K562 (cell line): ENCODE measurements at regions not wholly inside any gene's neighbourhood (a gene's known extent, or its start where the extent isn't known, plus 50 kb on each side); places are given as distances from the start of the nearest gene placed in this dataset.
A peak's percentile ranks its signal among the peaks of the same experiment; 100 is the strongest.

Source experiments
- ATAC-seq: fragments of 200-7000 bp; cut with Tn5 transposase; 3 replicates; pipeline ENCODE4 v1.9.1; 2020; ENCODE audit warnings: moderate library complexity
- BruUV-seq: library from RNA; stranded (reverse); fragments of 400-500 nt; replicated peaks from 2 replicates; lab custom pipeline; 2021; lab: Mats Ljungman, UMichigan
- CTCF ChIA-PET: fragments of 300-600 bp; formaldehyde crosslinking; extraction: SDS; loops from one replicate; lab custom pipeline; 2021; ENCODE audit warnings: low intra/inter-chr PET ratio; lab: Yijun Ruan, JAX
- POLR2A ChIA-PET: fragments of 300-600, 350-650 bp; sonication (Branson Sonifier 250); formaldehyde crosslinking; extraction: SDS; loops from one replicate; lab custom pipeline; 2021; ENCODE audit warnings: antibody characterized with exemption, inconsistent platforms; lab: Yijun Ruan, JAX
- DNase-seq, 4 experiments: peaks; one replicate each; pipeline versions ENCODE4 v3.0.0 to v3.0.0-alpha.2; 2011 to 2018; ENCODE audit warnings: low spot score in 3 of 4, mixed read lengths in 3 of 4; ENCODE audit errors: extremely low read depth in 1 of 4
- FAIRE-seq: peaks from 2 replicates; lab custom pipeline; 2011; peaks lifted over from hg19 to GRCh38; lab: Jason Lieb, UNC
- H2AFZ ChIP-seq: 2 replicates; pipeline ENCODE4 v1.6.0; 2011; ENCODE audit warnings: low read depth, low read length, control low read depth, inconsistent platforms
- H3K27ac ChIP-seq: fragments of 200-600 bp; 3 replicates; pipeline ENCODE4 v1.8.0; 2011; ENCODE audit warnings: low read depth, mild to moderate bottlenecking, control low read depth, inconsistent platforms, low read length, moderate library complexity, mixed read lengths; ENCODE audit errors: extremely low read depth
- H3K27me3 ChIP-seq, 2 experiments: fragments of 300-600 bp in 1 of 2; 2 replicates in 1 of 2; 3 replicates in 1 of 2; pipeline versions ENCODE4 v1.6.0 to v1.8.0; 2011; ENCODE audit warnings: inconsistent platforms in 2 of 2, low read length in 2 of 2, mild to moderate bottlenecking in 1 of 2, mixed read lengths in 1 of 2, moderate library complexity in 1 of 2; ENCODE audit not compliant: control insufficient read depth in 2 of 2, insufficient read depth in 2 of 2
- H3K36me3 ChIP-seq: fragments of 300-600 bp; 3 replicates; pipeline ENCODE4 v1.8.0; 2011; ENCODE audit warnings: mild to moderate bottlenecking, low read length, inconsistent platforms; ENCODE audit not compliant: control insufficient read depth, insufficient read depth
- H3K4me1 ChIP-seq, 2 experiments: fragments of 200-600 bp in 1 of 2; replicated peaks in 1 of 2; 2 replicates in 1 of 2; 3 replicates in 1 of 2; pipeline versions ENCODE4 v1.5.1 to v1.8.0; 2011; ENCODE audit warnings: inconsistent platforms in 2 of 2, low read length in 2 of 2, mild to moderate bottlenecking in 1 of 2, mixed read lengths in 1 of 2, moderate library complexity in 1 of 2; ENCODE audit not compliant: control insufficient read depth in 2 of 2, insufficient read depth in 2 of 2
- H3K4me2 ChIP-seq: 2 replicates; pipeline ENCODE4 v1.6.1; 2011; ENCODE audit warnings: low read length, control low read depth, inconsistent platforms, mixed read lengths; ENCODE audit not compliant: insufficient read depth
- H3K4me3 ChIP-seq: fragments of 200-600 bp; sonication (generic), shearing (Covaris generic); 2 replicates; pipeline ENCODE4 v1.5.1; 2016; ENCODE audit warnings: control low read depth, inconsistent platforms
- H3K79me2 ChIP-seq: fragments of 200-600 bp; 3 replicates; pipeline ENCODE4 v1.8.0; 2011; ENCODE audit warnings: low read length, inconsistent platforms; ENCODE audit not compliant: control insufficient read depth, insufficient read depth
- H3K9ac ChIP-seq, 2 experiments: 2 replicates each; pipeline versions ENCODE4 v1.6.0 to v1.6.1; 2011; ENCODE audit warnings: low read depth in 2 of 2, low read length in 2 of 2, control low read depth in 1 of 2, inconsistent platforms in 1 of 2, mild to moderate bottlenecking in 1 of 2, mixed read lengths in 1 of 2; ENCODE audit not compliant: insufficient read depth in 1 of 2
- H3K9me1 ChIP-seq: one replicate; pipeline ENCODE4 v1.6.0; 2011; ENCODE audit warnings: inconsistent platforms, mild to moderate bottlenecking, low read length, moderate library complexity; ENCODE audit not compliant: control insufficient read depth, insufficient read depth
- H3K9me3 ChIP-seq: replicated peaks from 2 replicates; pipeline ENCODE4 v1.5.1; 2011; ENCODE audit warnings: low read depth, low read length, inconsistent platforms; ENCODE audit not compliant: control insufficient read depth, insufficient read depth
- H4K20me1 ChIP-seq: replicated peaks from 2 replicates; pipeline ENCODE4 v1.6.1; 2011; ENCODE audit warnings: low read length, inconsistent platforms, mixed read lengths; ENCODE audit not compliant: control insufficient read depth, insufficient read depth
- HMGN3 ChIP-seq: IDR thresholded peaks from 2 replicates; pipeline ENCODE4 v1.6.1; 2011; ENCODE audit warnings: borderline replicate concordance, low read depth, mild to moderate bottlenecking, mixed read lengths, low read length; ENCODE audit not compliant: insufficient read length; ENCODE audit errors: extremely low read depth
- MIER1 ChIP-seq: fragments of 450-650 bp; IDR thresholded peaks from 2 replicates; pipeline ENCODE4 v1.6.1; 2016; ENCODE audit warnings: antibody characterized with exemption, mild to moderate bottlenecking, low read depth
- NFIC ChIP-seq: fragments of 450-650 bp; IDR thresholded peaks from 2 replicates; pipeline ENCODE4 v1.6.1; 2017; ENCODE audit warnings: mild to moderate bottlenecking, inconsistent platforms
- NFIX ChIP-seq: fragments of 250-450 bp; sonication (Bioruptor Pico); IDR thresholded peaks from 2 replicates; pipeline ENCODE4 v1.4.0; 2020; ENCODE audit warnings: low read depth, mild to moderate bottlenecking, moderate library complexity
- RREB1 ChIP-seq: fragments of 250-450 bp; sonication (Bioruptor Pico); IDR thresholded peaks from 2 replicates; pipeline ENCODE4 v1.4.0; 2020
- ZNF277 ChIP-seq: fragments of 250-450 bp; sonication (Bioruptor Pico); IDR thresholded peaks from 2 replicates; pipeline ENCODE4 v1.8.0; 2022; ENCODE audit warnings: inconsistent platforms, mild to moderate bottlenecking, moderate library complexity, borderline replicate concordance
- WGBS: fragments of 100-300 bp; shearing (Covaris generic); methylation state at CpG from one replicate; pipeline ENCODE4 v1.1.6; 2016; ENCODE audit warnings: low coverage, mixed read lengths; ENCODE audit not compliant: insufficient coverage; ENCODE audit errors: missing lambda C conversion rate; 5-methylcytosine and 5-hydroxymethylcytosine counted together
- in situ Hi-C: fragments of 300-500 bp; cut with MboI; formaldehyde crosslinking; loops from 4 replicates; pipeline ENCODE4 v1.15.0; 2018; ENCODE audit warnings: inconsistent platforms, mixed read lengths
- intact Hi-C: fragments of 100-400 bp; cut with micrococcal nuclease; formaldehyde crosslinking; loops from 2 replicates; pipeline ENCODE4 v1.14.2; 2022

- TF ChIP-seq RREB1 (CRISPR knock-in tag) (no peak), MIER1 (no peak), NFIX (peak; percentile 61), HMGN3 (no peak), ZNF277 (CRISPR knock-in tag) (no peak), NFIC (peak; percentile 58)
- Histone ChIP-seq H3K79me2 (no peaks in the 10 kb centered on the region), H3K36me3 (no peaks in the 10 kb centered on the region), H3K9me3 (no peaks in the 10 kb centered on the region), H3K27me3 (no peaks in the 10 kb centered on the region), H4K20me1 (no peaks in the 10 kb centered on the region), H3K4me1 (no peaks in the 10 kb centered on the region), H3K27ac (no peak overlapping the region), H3K9ac (no peak overlapping the region), H3K9me1 (no peaks in the 10 kb centered on the region), H2AFZ (no peak overlapping the region), H3K4me3 (no peak overlapping the region), H3K4me2 (no peak overlapping the region)
- ATAC-seq (no peak), DNase-seq (no peak), FAIRE-seq (no peak)
- 2% methylated on average over 3 of the region's 3 CpGs for WGBS
- ChIA-PET POLR2A (no interaction called here), CTCF (no interaction called here)
- intact Hi-C loops, result no loop called here
- in situ Hi-C loops, result no loop called here
- BruUV-seq, result no TSS peak
Measured at GRCh38 chr2:36069074-36069473, 286.5 kb upstream of the CRIM1 start.
